Activated CD8-positive, alpha-beta T cell treated with anti-CD3 and anti-CD28 coated beads, Interleukin-2, amount 10 ng/mL, durations not matched to agents 7 days and 5 days (primary cell): ENCODE measurements at regions not wholly inside any gene's neighbourhood (a gene's known extent, or its start where the extent isn't known, plus 50 kb on each side); places are given as distances from the start of the nearest gene placed in this dataset.
"Not testable (repeated sequence)": the region's sequence is repeated elsewhere in the genome, so short reads cannot be mapped to it uniquely, and the experiment has no call there.

Experiments used
- ATAC-seq: fragments of 150-1000 bp; cut with Tn5 transposase; one replicate; pipeline ENCODE4 v1.10.0; 2021; ENCODE audit warnings: moderate library complexity
- CTCF ChIA-PET: fragments of 350-600 bp; sonication (Branson Sonifier 250); formaldehyde crosslinking; loops from one replicate; lab custom pipeline; 2021; ENCODE audit warnings: antibody characterized with exemption; lab: Charles Lee
- POLR2A ChIA-PET: fragments of 350-600 bp; sonication (Branson Sonifier 250); formaldehyde crosslinking; loops from one replicate; lab custom pipeline; 2021; ENCODE audit warnings: antibody characterized with exemption; lab: Charles Lee
- DNase-seq: peaks from one replicate; pipeline ENCODE4 v3.0.0-alpha.2; 2020
- H3K27ac Mint-ChIP-seq: one replicate; pipeline ENCODE4 v1.8.0; 2021; ENCODE audit warnings: mild to moderate bottlenecking, mixed read lengths
- H3K27me3 Mint-ChIP-seq: one replicate; pipeline ENCODE4 v1.8.0; 2021; ENCODE audit warnings: low read depth, mixed read lengths
- H3K36me3 Mint-ChIP-seq: one replicate; pipeline ENCODE4 v1.8.0; 2021; ENCODE audit warnings: low read depth, mixed read lengths
- H3K4me1 Mint-ChIP-seq: one replicate; pipeline ENCODE4 v1.8.0; 2021; ENCODE audit warnings: low read depth, mixed read lengths
- H3K4me3 Mint-ChIP-seq: one replicate; pipeline ENCODE4 v1.8.0; 2021; ENCODE audit warnings: mild to moderate bottlenecking, mixed read lengths
- H3K9me3 Mint-ChIP-seq: one replicate; pipeline ENCODE4 v1.8.0; 2022; ENCODE audit warnings: mixed read lengths; ENCODE audit not compliant: insufficient read depth

GRCh38 chr1:234838182-234838581, 228.2 kb upstream of the IRF2BP2 start:
- ATAC-seq (no peak), DNase-seq (no peak)
- Mint-ChIP-seq H3K27me3 (no peaks in the 10 kb centered on the region), H3K9me3 (no peaks in the 10 kb centered on the region), H3K4me3 (no peak overlapping the region), H3K27ac (no peak overlapping the region), H3K4me1 (peaks cover 50% of the 10 kb centered on the region), H3K36me3 (no peaks in the 10 kb centered on the region)
- ChIA-PET POLR2A (no interaction called here), CTCF (interaction anchor here (1.0 kb wide), 1 partner anchor 11 kb away, joined by 4 read pairs; no protein-coding TSS in a partner anchor)

GRCh38 chr1:234837713-234838112, 227.7 kb upstream of the IRF2BP2 start:
- no peak overlapping the region for H3K4me3 Mint-ChIP-seq
- no peaks in the 10 kb centered on the region for H3K27me3 Mint-ChIP-seq
- no peaks in the 10 kb centered on the region for H3K36me3 Mint-ChIP-seq
- POLR2A ChIA-PET = no interaction called here
- CTCF ChIA-PET = no interaction called here
- ATAC-seq (no peak), DNase-seq (no peak)
- H3K9me3 Mint-ChIP-seq = no peaks in the 10 kb centered on the region
- no peak overlapping the region for H3K27ac Mint-ChIP-seq
- peaks cover 46% of the 10 kb centered on the region for H3K4me1 Mint-ChIP-seq

- Mint-ChIP-seq H3K4me1 (peaks cover 38% of the 10 kb centered on the region), H3K27me3 (no peaks in the 10 kb centered on the region), H3K27ac (no peak overlapping the region), H3K4me3 (no peak overlapping the region), H3K36me3 (no peaks in the 10 kb centered on the region), H3K9me3 (no peaks in the 10 kb centered on the region)
- ATAC-seq (no peak), DNase-seq (no peak)
- ChIA-PET CTCF (no interaction called here), POLR2A (no interaction called here)
Measured at GRCh38 chr1:234836776-234837357, 226.9 kb upstream of the IRF2BP2 start.

GRCh38 chr1:234836045-234836681, 226.2 kb upstream of the IRF2BP2 start:
- ATAC-seq = no peak
- ChIA-PET CTCF (interaction anchor here (0.8 to 1.1 kb wide), 2 partner anchors 59 to 903 kb away, joined by 3 read pairs; no protein-coding TSS in a partner anchor), POLR2A (no interaction called here)
- no peak for DNase-seq
- Mint-ChIP-seq H3K27ac (no peak overlapping the region), H3K4me3 (no peak overlapping the region), H3K36me3 (no peaks in the 10 kb centered on the region), H3K27me3 (no peaks in the 10 kb centered on the region), H3K9me3 (no peaks in the 10 kb centered on the region), H3K4me1 (peaks cover 31% of the 10 kb centered on the region)

GRCh38 chr1:234835239-234835638, 225.3 kb upstream of the IRF2BP2 start:
- no peaks in the 10 kb centered on the region for H3K36me3 Mint-ChIP-seq
- H3K27me3 Mint-ChIP-seq = no peaks in the 10 kb centered on the region
- H3K9me3 Mint-ChIP-seq = no peaks in the 10 kb centered on the region
- ChIA-PET CTCF (interaction anchor here (1.1 kb wide), 1 partner anchor 58 kb away, joined by 3 read pairs; no protein-coding TSS in a partner anchor), POLR2A (no interaction called here)
- no peak for ATAC-seq
- peaks cover 22% of the 10 kb centered on the region for H3K4me1 Mint-ChIP-seq
- H3K4me3 Mint-ChIP-seq = no peak overlapping the region
- no peak overlapping the region for H3K27ac Mint-ChIP-seq
- no peak for DNase-seq

- Mint-ChIP-seq H3K4me1 (peaks cover 22% of the 10 kb centered on the region), H3K9me3 (no peaks in the 10 kb centered on the region), H3K4me3 (no peak overlapping the region), H3K36me3 (peaks cover 1% of the 10 kb centered on the region), H3K27ac (no peak overlapping the region), H3K27me3 (peaks cover 2% of the 10 kb centered on the region)
- DNase-seq = no peak
- ChIA-PET POLR2A (interaction anchor here (0.7 kb wide), 1 partner anchor 511 kb away, joined by 3 read pairs; no protein-coding TSS in a partner anchor), CTCF (interaction anchor here (0.6 to 0.8 kb wide), 2 partner anchors 27 to 220 kb away, joined by 3 read pairs; no protein-coding TSS in a partner anchor)
- ATAC-seq = no peak
Measured at GRCh38 chr1:234833646-234834045, 223.7 kb upstream of the IRF2BP2 start.

- H3K27me3 Mint-ChIP-seq = peaks cover 2% of the 10 kb centered on the region
- no peak for ATAC-seq
- CTCF ChIA-PET = interaction anchor here (0.6 to 1.0 kb wide), 3 partner anchors 28 to 251 kb away, joined by 3 read pairs; no protein-coding TSS in a partner anchor
- POLR2A ChIA-PET = no interaction called here
- H3K27ac Mint-ChIP-seq = no peak overlapping the region
- H3K36me3 Mint-ChIP-seq = peaks cover 1% of the 10 kb centered on the region
- H3K4me1 Mint-ChIP-seq = peaks cover 17% of the 10 kb centered on the region
- no peak for DNase-seq
- no peaks in the 10 kb centered on the region for H3K9me3 Mint-ChIP-seq
- H3K4me3 Mint-ChIP-seq = no peak overlapping the region
Measured at GRCh38 chr1:234833118-234833517, 223.1 kb upstream of the IRF2BP2 start.

- H3K4me3 Mint-ChIP-seq = no peak overlapping the region
- DNase-seq (no peak), ATAC-seq (no peak)
- no peak overlapping the region for H3K27ac Mint-ChIP-seq
- H3K4me1 Mint-ChIP-seq = peaks cover 23% of the 10 kb centered on the region
- H3K36me3 Mint-ChIP-seq = peaks cover 1% of the 10 kb centered on the region
- POLR2A ChIA-PET = no interaction called here
- H3K9me3 Mint-ChIP-seq = no peaks in the 10 kb centered on the region
- peaks cover 12% of the 10 kb centered on the region for H3K27me3 Mint-ChIP-seq
- CTCF ChIA-PET = no interaction called here
Measured at GRCh38 chr1:234827656-234828055, 217.7 kb upstream of the IRF2BP2 start.

GRCh38 chr1:234827181-234827580, 217.2 kb upstream of the IRF2BP2 start:
- H3K4me3 Mint-ChIP-seq = no peak overlapping the region
- no peak overlapping the region for H3K27ac Mint-ChIP-seq
- peaks cover 12% of the 10 kb centered on the region for H3K27me3 Mint-ChIP-seq
- ATAC-seq = no peak
- ChIA-PET CTCF (interaction anchor here (1.4 kb wide), 1 partner anchor 11 kb away, joined by 4 read pairs; no protein-coding TSS in a partner anchor), POLR2A (no interaction called here)
- no peaks in the 10 kb centered on the region for H3K9me3 Mint-ChIP-seq
- DNase-seq = no peak
- H3K4me1 Mint-ChIP-seq = peaks cover 23% of the 10 kb centered on the region
- H3K36me3 Mint-ChIP-seq = peaks cover 1% of the 10 kb centered on the region

GRCh38 chr1:234826352-234826751, 216.4 kb upstream of the IRF2BP2 start:
- no peaks in the 10 kb centered on the region for H3K9me3 Mint-ChIP-seq
- DNase-seq (no peak), ATAC-seq (no peak)
- H3K4me1 Mint-ChIP-seq = peaks cover 23% of the 10 kb centered on the region
- peaks cover 1% of the 10 kb centered on the region for H3K36me3 Mint-ChIP-seq
- H3K27ac Mint-ChIP-seq = no peak overlapping the region
- ChIA-PET POLR2A (no interaction called here), CTCF (interaction anchor here (1.4 kb wide), 1 partner anchor 12 kb away, joined by 4 read pairs; no protein-coding TSS in a partner anchor)
- peaks cover 12% of the 10 kb centered on the region for H3K27me3 Mint-ChIP-seq
- H3K4me3 Mint-ChIP-seq = no peak overlapping the region

- CTCF ChIA-PET = no interaction called here
- POLR2A ChIA-PET = no interaction called here
- H3K27me3 Mint-ChIP-seq = peaks cover 12% of the 10 kb centered on the region
- H3K4me1 Mint-ChIP-seq = peaks cover 23% of the 10 kb centered on the region
- no peak for ATAC-seq
- no peak overlapping the region for H3K27ac Mint-ChIP-seq
- no peak for DNase-seq
- no peak overlapping the region for H3K4me3 Mint-ChIP-seq
- H3K9me3 Mint-ChIP-seq = no peaks in the 10 kb centered on the region
- peaks cover 1% of the 10 kb centered on the region for H3K36me3 Mint-ChIP-seq
Measured at GRCh38 chr1:234825498-234826165, 215.7 kb upstream of the IRF2BP2 start.

- DNase-seq, H3K27ac Mint-ChIP-seq, ATAC-seq, H3K27me3 Mint-ChIP-seq, H3K9me3 Mint-ChIP-seq, H3K4me3 Mint-ChIP-seq, H3K36me3 Mint-ChIP-seq, POLR2A ChIA-PET: not testable (repeated sequence)
- H3K4me1 Mint-ChIP-seq = peaks cover 21% of the 10 kb centered on the region
- CTCF ChIA-PET = interaction anchor here (1.2 kb wide), 1 partner anchor 99 kb away, joined by 3 read pairs; no protein-coding TSS in a partner anchor
Measured at GRCh38 chr1:234824836-234825235, 214.9 kb upstream of the IRF2BP2 start.
